ENCODE measurements at regions not wholly inside any gene's neighbourhood (a gene's known extent, or its start where the extent isn't known, plus 50 kb on each side); places are given as distances from the start of the nearest gene placed in this dataset.
"Not testable (repeated sequence)": the region's sequence is repeated elsewhere in the genome, so short reads cannot be mapped to it uniquely, and the experiment has no call there.

GRCh38 chr3:151538456-151539393, 77.9 kb upstream of the IGSF10 start:
- H3F3A ChIP-seq (ENCODE audit: insufficient read depth) = no peaks in the 10 kb centered on the region
- DNase-seq = peak; percentile 44
- H3K4me1 ChIP-seq (ENCODE audit: insufficient read depth) = peaks cover 21% of the 10 kb centered on the region
- peak overlapping the region; percentile 53 for H2AFZ ChIP-seq
- H3K27ac ChIP-seq = no peak overlapping the region
- peak overlapping the region; percentile 17; the same call in 1 of the 2 replicates for H3K4me3 ChIP-seq
- TF ChIP-seq EZH2 (IDR thresholded peaks at IDR 0.05; ENCODE audit: insufficient read depth, poor library complexity, severe bottlenecking) (no peak), EZH2phosphoT487 (IDR thresholded peaks at IDR 0.05; ENCODE audit: insufficient read depth, low read depth) (no peak)
- in situ Hi-C loops (cut with MboI) = no loop called here
- WGBS, 2 experiments (ENCODE audit: low coverage in 1 of 2, low lambda C conversion rate in 2 of 2, missing lambda C conversion rate in 2 of 2) = 28 to 31% methylated on average over 15 of the region's 15 CpGs
- H3K9me2 ChIP-seq (ENCODE audit: insufficient read depth) = no peaks in the 10 kb centered on the region; the same call in 1 of the 2 replicates
- no peak overlapping the region for H3K9ac ChIP-seq
- H3K9me3 ChIP-seq (ENCODE audit: low read depth) = no peaks in the 10 kb centered on the region
- no peaks in the 10 kb centered on the region for H4K20me1 ChIP-seq (ENCODE audit: insufficient read depth)
- H3K79me2 ChIP-seq (ENCODE audit: insufficient read depth) = no peaks in the 10 kb centered on the region
- H3K4me2 ChIP-seq (ENCODE audit: unreplicated experiment) = peak overlapping the region; percentile 25
- no peaks in the 10 kb centered on the region for H3K36me3 ChIP-seq (ENCODE audit: low read depth)
- no peaks in the 10 kb centered on the region for H3K27me3 ChIP-seq (replicated peaks; ENCODE audit: insufficient read depth)

GRCh38 chr3:151537726-151538125, 76.9 kb upstream of the IGSF10 start:
- 11 to 12% methylated on average over 3 of the region's 3 CpGs for WGBS, 2 experiments (ENCODE audit: low coverage in 1 of 2, low lambda C conversion rate in 2 of 2, missing lambda C conversion rate in 2 of 2)
- Histone ChIP-seq H3K4me2 (ENCODE audit: unreplicated experiment) (peak overlapping the region; percentile 6), H3K9me3 (ENCODE audit: low read depth) (no peaks in the 10 kb centered on the region), H3K36me3 (ENCODE audit: low read depth) (no peaks in the 10 kb centered on the region), H3K4me1 (ENCODE audit: insufficient read depth) (peaks cover 21% of the 10 kb centered on the region), H3K27ac (no peak overlapping the region), H3K9ac (no peak overlapping the region), H3K9me2 (ENCODE audit: insufficient read depth) (no peaks in the 10 kb centered on the region; the same call in 1 of the 2 replicates), H3F3A (ENCODE audit: insufficient read depth) (no peaks in the 10 kb centered on the region), H2AFZ (peak overlapping the region; percentile 53), H3K27me3 (replicated peaks; ENCODE audit: insufficient read depth) (no peaks in the 10 kb centered on the region), H4K20me1 (ENCODE audit: insufficient read depth) (no peaks in the 10 kb centered on the region), H3K79me2 (ENCODE audit: insufficient read depth) (no peaks in the 10 kb centered on the region), H3K4me3 (no peak overlapping the region)
- DNase-seq = peak; percentile 23
- in situ Hi-C loops (cut with MboI) = no loop called here
- TF ChIP-seq EZH2phosphoT487 (IDR thresholded peaks at IDR 0.05; ENCODE audit: insufficient read depth, low read depth) (no peak), EZH2 (IDR thresholded peaks at IDR 0.05; ENCODE audit: insufficient read depth, poor library complexity, severe bottlenecking) (no peak)

- H3F3A ChIP-seq (ENCODE audit: insufficient read depth) = no peaks in the 10 kb centered on the region
- H3K4me1 ChIP-seq (ENCODE audit: insufficient read depth) = 0 out of 2 replicates have a peak, but pooled peaks cover 2% of the 10 kb centered on the region
- no peaks in the 10 kb centered on the region for H3K9me3 ChIP-seq (ENCODE audit: low read depth)
- WGBS, 2 experiments (ENCODE audit: low coverage in 1 of 2, low lambda C conversion rate in 2 of 2, missing lambda C conversion rate in 2 of 2) = 56 to 60% methylated on average over 2 of the region's 2 CpGs
- no peak overlapping the region for H3K9ac ChIP-seq
- no peak overlapping the region for H2AFZ ChIP-seq
- H3K9me2 ChIP-seq (ENCODE audit: insufficient read depth) = no peaks in the 10 kb centered on the region
- no peaks in the 10 kb centered on the region for H3K36me3 ChIP-seq (ENCODE audit: low read depth)
- no peaks in the 10 kb centered on the region for H4K20me1 ChIP-seq (ENCODE audit: insufficient read depth)
- H3K27ac ChIP-seq = no peak overlapping the region
- H3K27me3 ChIP-seq (replicated peaks; ENCODE audit: insufficient read depth) = no peaks in the 10 kb centered on the region
- no peak overlapping the region for H3K4me3 ChIP-seq
- in situ Hi-C loops (cut with MboI) = no loop called here
- no peak for DNase-seq
- no peak overlapping the region for H3K4me2 ChIP-seq (ENCODE audit: unreplicated experiment)
- no peaks in the 10 kb centered on the region for H3K79me2 ChIP-seq (ENCODE audit: insufficient read depth)
- TF ChIP-seq EZH2phosphoT487 (IDR thresholded peaks at IDR 0.05; ENCODE audit: insufficient read depth, low read depth) = no peak
- TF ChIP-seq EZH2 (IDR thresholded peaks at IDR 0.05; ENCODE audit: insufficient read depth, poor library complexity, severe bottlenecking) = no peak
Measured at GRCh38 chr3:151526757-151527156, 65.9 kb upstream of the IGSF10 start.

GRCh38 chr3:151520105-151520504, 59.2 kb upstream of the IGSF10 start:
- Histone ChIP-seq H4K20me1 (ENCODE audit: insufficient read depth) (no peaks in the 10 kb centered on the region), H3K9me2 (ENCODE audit: insufficient read depth) (no peaks in the 10 kb centered on the region), H3K4me3 (no peak overlapping the region), H3K36me3 (ENCODE audit: low read depth) (no peaks in the 10 kb centered on the region), H3K9ac (no peak overlapping the region), H3K27me3 (replicated peaks; ENCODE audit: insufficient read depth) (no peaks in the 10 kb centered on the region), H3F3A (ENCODE audit: insufficient read depth) (no peaks in the 10 kb centered on the region), H3K79me2 (ENCODE audit: insufficient read depth) (no peaks in the 10 kb centered on the region), H3K4me2 (ENCODE audit: unreplicated experiment) (no peak overlapping the region), H3K27ac (no peak overlapping the region), H2AFZ (no peak overlapping the region), H3K4me1 (ENCODE audit: insufficient read depth) (0 out of 2 replicates have a peak, but pooled peaks cover 2% of the 10 kb centered on the region), H3K9me3 (ENCODE audit: low read depth) (no peaks in the 10 kb centered on the region)
- no peak for TF ChIP-seq EZH2 (IDR thresholded peaks at IDR 0.05; ENCODE audit: insufficient read depth, poor library complexity, severe bottlenecking)
- in situ Hi-C loops (cut with MboI) = no loop called here
- 28 to 36% methylated on average over 1 of the region's 1 CpG for WGBS, 2 experiments (ENCODE audit: low coverage in 1 of 2, low lambda C conversion rate in 2 of 2, missing lambda C conversion rate in 2 of 2)
- DNase-seq = no peak

- H3F3A ChIP-seq (ENCODE audit: insufficient read depth); in situ Hi-C loops (cut with MboI); H2AFZ ChIP-seq; H3K4me2 ChIP-seq (ENCODE audit: unreplicated experiment); H3K4me3 ChIP-seq; H3K4me1 ChIP-seq (ENCODE audit: insufficient read depth); H3K9me3 ChIP-seq (ENCODE audit: low read depth); H3K36me3 ChIP-seq (ENCODE audit: low read depth); DNase-seq; H3K79me2 ChIP-seq (ENCODE audit: insufficient read depth); H3K27me3 ChIP-seq (replicated peaks; ENCODE audit: insufficient read depth); H3K9ac ChIP-seq; H3K9me2 ChIP-seq (ENCODE audit: insufficient read depth); H4K20me1 ChIP-seq (ENCODE audit: insufficient read depth); H3K27ac ChIP-seq: not testable (repeated sequence)
- WGBS, 2 experiments (ENCODE audit: low coverage in 1 of 2, low lambda C conversion rate in 2 of 2, missing lambda C conversion rate in 2 of 2) = 52 to 66% methylated on average over 2 of the region's 2 CpGs
Measured at GRCh38 chr3:151511433-151511832, 50.6 kb upstream of the IGSF10 start.
